Upper lobe of left lung (tissue), 6 donors: ENCODE measurements at regions not wholly inside any gene's neighbourhood (a gene's known extent, or its start where the extent isn't known, plus 50 kb on each side); places are given as distances from the start of the nearest gene placed in this dataset.

Experiments used
- ATAC-seq, 2 donors: fragments of 200-7000 bp; cut with Tn5 transposase; one replicate each; pipeline ENCODE4 v1.9.1; 2022; ENCODE audit warnings: mild to moderate bottlenecking in 2 of 2, moderate library complexity in 2 of 2; ENCODE audit not compliant: low FRiP score in 2 of 2
- DNase-seq, 2 donors: peaks; one replicate each; pipeline ENCODE4 v3.0.0-alpha.2; 2019 to 2020
- H3K27ac ChIP-seq, 4 donors: fragments of 200-600 bp; sonication (generic); one replicate each; pipeline ENCODE4 v1.5.1; 2016 to 2019
- H3K27me3 ChIP-seq, 4 donors: fragments of 200-600 bp; sonication (generic); one replicate each; pipeline ENCODE4 v1.5.1; 2017 to 2019
- H3K36me3 ChIP-seq, 4 donors: fragments of 200-600 bp; sonication (generic); one replicate each; pipeline ENCODE4 v1.5.1; 2016 to 2019
- H3K4me1 ChIP-seq, 4 donors: fragments of 200-600 bp; sonication (generic); one replicate each; pipeline ENCODE4 v1.5.1; 2018 to 2019
- H3K4me3 ChIP-seq, 4 donors: fragments of 200-600 bp; sonication (generic); one replicate each; pipeline ENCODE4 v1.5.1; 2017 to 2019; ENCODE audit warnings: mild to moderate bottlenecking in 2 of 4, moderate library complexity in 1 of 4
- H3K9me3 ChIP-seq, 4 donors: fragments of 200-600 bp; sonication (generic); one replicate each; pipeline ENCODE4 v1.5.1; 2018 to 2019
- EP300 ChIP-seq, 4 donors: sonication (generic); formaldehyde crosslinking; IDR thresholded peaks; one replicate each; pipeline ENCODE4 v1.5.1; 2017; ENCODE audit warnings: antibody characterized with exemption in 4 of 4, control low read depth in 2 of 4
- POLR2A ChIP-seq, 4 donors: fragments of 450-650 bp; IDR thresholded peaks; one replicate each; pipeline ENCODE4 v1.5.1; 2016 to 2017; ENCODE audit warnings: antibody characterized with exemption in 4 of 4, mild to moderate bottlenecking in 2 of 4
- POLR2AphosphoS5 ChIP-seq, 2 donors: sonication (generic); formaldehyde crosslinking; IDR thresholded peaks; one replicate each; pipeline ENCODE4 v1.5.1; 2017; ENCODE audit warnings: antibody characterized with exemption in 2 of 2
- WGBS, 2 donors: methylation state at CpG; one replicate each; pipeline ENCODE4 v1.1.5; 2017 to 2018; 5-methylcytosine and 5-hydroxymethylcytosine counted together
- TF ChIP-seq, protein P1 (sequence below), 6 experiments: fragments of 450-650 bp in 4 of 6; fragments of 200-600 bp in 2 of 6; sonication (generic) in 2 of 6; IDR thresholded peaks; one replicate each; pipeline ENCODE4 v1.5.1; 2016 to 2019; ENCODE audit warnings: antibody characterized with exemption in 6 of 6
- donor health status: DM: no; HTN: no; CAD: no; lungs with moderate emphysema.
- donor health status: DM: no; HTN: yes; CAD: no; lungs with severe emphysema.

- Histone ChIP-seq H3K4me1 (no peaks in the 10 kb centered on the region), H3K4me3 (no peak overlapping the region), H3K36me3 (no peaks in the 10 kb centered on the region), H3K9me3 (peaks cover 0 to 8% (median 8%) of the 10 kb centered on the region in 4 donors), H3K27me3 (no peaks in the 10 kb centered on the region), H3K27ac (no peak overlapping the region)
- DNase-seq (no peak), ATAC-seq (no peak)
- no peak for TF ChIP-seq POLR2A (IDR thresholded peaks at IDR 0.05)
- TF ChIP-seq EP300 (IDR thresholded peaks at IDR 0.05), result no peak
- TF ChIP-seq, protein P1, sequence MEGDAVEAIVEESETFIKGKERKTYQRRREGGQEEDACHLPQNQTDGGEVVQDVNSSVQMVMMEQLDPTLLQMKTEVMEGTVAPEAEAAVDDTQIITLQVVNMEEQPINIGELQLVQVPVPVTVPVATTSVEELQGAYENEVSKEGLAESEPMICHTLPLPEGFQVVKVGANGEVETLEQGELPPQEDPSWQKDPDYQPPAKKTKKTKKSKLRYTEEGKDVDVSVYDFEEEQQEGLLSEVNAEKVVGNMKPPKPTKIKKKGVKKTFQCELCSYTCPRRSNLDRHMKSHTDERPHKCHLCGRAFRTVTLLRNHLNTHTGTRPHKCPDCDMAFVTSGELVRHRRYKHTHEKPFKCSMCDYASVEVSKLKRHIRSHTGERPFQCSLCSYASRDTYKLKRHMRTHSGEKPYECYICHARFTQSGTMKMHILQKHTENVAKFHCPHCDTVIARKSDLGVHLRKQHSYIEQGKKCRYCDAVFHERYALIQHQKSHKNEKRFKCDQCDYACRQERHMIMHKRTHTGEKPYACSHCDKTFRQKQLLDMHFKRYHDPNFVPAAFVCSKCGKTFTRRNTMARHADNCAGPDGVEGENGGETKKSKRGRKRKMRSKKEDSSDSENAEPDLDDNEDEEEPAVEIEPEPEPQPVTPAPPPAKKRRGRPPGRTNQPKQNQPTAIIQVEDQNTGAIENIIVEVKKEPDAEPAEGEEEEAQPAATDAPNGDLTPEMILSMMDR (IDR thresholded peaks at IDR 0.05), result no peak
- no peak for TF ChIP-seq POLR2AphosphoS5 (IDR thresholded peaks at IDR 0.05)
- 87 to 91% methylated on average over 4 of the region's 4 CpGs for WGBS, 2 donors
Measured at GRCh38 chr12:3987571-3987970, 114.4 kb upstream of the PARP11 start.

DNA sequence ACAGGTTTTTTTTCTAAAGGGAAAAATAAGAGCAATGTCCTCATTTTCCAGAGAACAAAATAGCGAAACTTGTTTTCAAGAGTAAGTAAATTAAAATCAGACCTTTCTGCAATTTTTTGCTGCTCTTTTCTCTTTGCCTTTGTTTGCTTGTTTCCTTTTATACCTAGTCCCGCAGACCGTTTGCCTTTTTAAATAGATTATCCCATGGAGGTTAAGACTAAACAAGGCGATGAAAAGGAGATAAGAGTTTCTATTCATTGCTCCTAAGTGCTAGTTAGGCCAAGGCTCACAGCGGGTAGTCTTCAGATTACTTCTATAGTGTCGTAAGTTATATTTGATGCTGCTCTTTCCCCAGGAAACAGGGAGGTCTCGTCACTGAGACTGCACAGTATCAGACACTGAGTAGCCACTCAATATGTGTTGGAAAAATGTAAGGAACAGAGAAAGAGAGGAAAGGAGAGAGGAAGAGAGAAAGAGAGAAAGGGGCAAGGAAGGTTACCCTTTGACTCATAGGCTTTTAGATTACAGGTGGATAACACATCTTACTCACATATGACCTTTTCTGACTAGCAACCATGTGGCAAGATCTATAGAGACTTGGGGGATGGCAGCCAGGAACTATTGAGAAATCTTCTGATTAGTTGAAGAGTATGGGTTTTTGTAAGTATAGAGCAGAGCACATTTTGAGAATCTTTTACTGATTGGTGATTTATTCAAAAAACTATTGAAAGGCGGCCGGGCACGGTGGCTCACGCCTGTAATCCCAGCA is 107.5 kb upstream of the PARP11 start:
- Histone ChIP-seq H3K4me3 (no peak overlapping the region), H3K4me1 (no peaks in the 10 kb centered on the region), H3K36me3 (no peaks in the 10 kb centered on the region), H3K27ac (no peak overlapping the region), H3K9me3 (peaks cover 0 to 8% (median 8%) of the 10 kb centered on the region in 4 donors), H3K27me3 (no peaks in the 10 kb centered on the region)
- WGBS, 2 donors, result 78 to 79% methylated on average over 11 of the region's 11 CpGs
- ATAC-seq (no peak), DNase-seq (no peak)
- TF ChIP-seq, protein P1 (IDR thresholded peaks at IDR 0.05), result no peak
- TF ChIP-seq POLR2A (IDR thresholded peaks at IDR 0.05), result no peak

- TF ChIP-seq, protein P1 (IDR thresholded peaks at IDR 0.05), result no peak
- TF ChIP-seq POLR2AphosphoS5 (IDR thresholded peaks at IDR 0.05) (no peak), EP300 (IDR thresholded peaks at IDR 0.05) (no peak), POLR2A (IDR thresholded peaks at IDR 0.05) (no peak)
- Histone ChIP-seq H3K4me3 (no peak overlapping the region), H3K9me3 (no peaks in the 10 kb centered on the region), H3K36me3 (no peaks in the 10 kb centered on the region), H3K4me1 (no peaks in the 10 kb centered on the region), H3K27ac (no peak overlapping the region), H3K27me3 (no peaks in the 10 kb centered on the region)
- no peak for ATAC-seq
- 91 to 97% methylated on average over 2 of the region's 2 CpGs for WGBS, 2 donors
- no peak for DNase-seq
Measured at GRCh38 chr12:3977621-3978020, 104.4 kb upstream of the PARP11 start.

DNA sequence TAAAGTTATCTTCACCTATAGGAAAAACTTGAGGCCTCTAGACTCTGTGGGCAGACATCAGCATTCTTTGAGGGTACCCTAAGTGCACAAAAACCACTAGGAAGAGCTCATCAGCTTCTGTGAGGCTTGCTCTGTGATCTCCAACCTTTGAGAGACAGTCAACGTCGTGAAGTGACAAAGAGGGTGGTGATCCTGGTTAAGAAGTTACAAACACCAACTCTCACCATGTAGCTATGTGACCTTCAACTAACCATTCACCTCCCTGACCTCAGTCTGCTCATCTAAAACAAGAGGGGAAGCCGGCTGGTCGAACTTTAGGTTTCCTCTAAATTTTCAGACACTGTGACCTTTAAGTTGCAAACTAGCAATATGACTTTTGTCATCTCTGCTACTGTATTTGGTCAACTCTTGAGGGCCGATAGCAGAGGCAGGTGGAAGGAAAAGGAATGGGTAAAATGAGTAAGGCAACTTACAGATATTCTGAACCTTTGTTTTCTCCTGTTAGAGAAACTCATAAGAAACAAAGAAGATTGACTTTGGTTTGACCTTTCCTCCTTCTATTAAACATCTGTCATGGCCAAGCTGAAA is 103.2 kb upstream of the PARP11 start:
- WGBS, 2 donors, result 77 to 80% methylated on average over 5 of the region's 5 CpGs
- Histone ChIP-seq H3K27ac (no peak overlapping the region), H3K4me3 (no peak overlapping the region), H3K27me3 (no peaks in the 10 kb centered on the region), H3K9me3 (no peaks in the 10 kb centered on the region), H3K4me1 (no peaks in the 10 kb centered on the region), H3K36me3 (no peaks in the 10 kb centered on the region)
- DNase-seq (no peak), ATAC-seq (no peak)
- TF ChIP-seq EP300 (IDR thresholded peaks at IDR 0.05) (no peak), POLR2AphosphoS5 (IDR thresholded peaks at IDR 0.05) (no peak), POLR2A (IDR thresholded peaks at IDR 0.05) (no peak)
- TF ChIP-seq, protein P1 (IDR thresholded peaks at IDR 0.05), result no peak

DNA sequence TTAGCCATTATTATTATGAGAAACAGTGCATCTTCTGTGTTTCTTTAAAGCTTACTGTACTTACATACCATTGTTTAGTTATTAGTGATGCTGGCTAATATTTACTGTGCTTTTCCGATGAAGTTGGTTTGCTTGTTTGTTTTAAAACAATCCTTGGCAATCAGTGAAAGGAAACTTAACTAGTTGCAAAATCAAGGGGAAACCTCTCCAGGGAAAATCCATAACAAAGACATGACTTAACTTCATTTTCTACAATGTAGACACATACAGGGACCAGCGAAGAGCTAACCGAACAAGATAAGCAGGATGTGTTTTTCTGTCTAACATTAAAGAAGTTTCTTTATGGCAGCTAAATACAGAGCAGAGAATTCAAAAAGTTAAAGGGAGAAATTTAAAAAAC is 102.5 kb upstream of the PARP11 start:
- Histone ChIP-seq H3K27me3 (no peaks in the 10 kb centered on the region), H3K9me3 (no peaks in the 10 kb centered on the region), H3K4me3 (no peak overlapping the region), H3K36me3 (no peaks in the 10 kb centered on the region), H3K27ac (no peak overlapping the region), H3K4me1 (no peaks in the 10 kb centered on the region)
- ATAC-seq, result no peak
- WGBS, 2 donors, result 66 to 67% methylated on average over 3 of the region's 3 CpGs
- no peak for DNase-seq
- TF ChIP-seq, protein P1 (IDR thresholded peaks at IDR 0.05), result no peak
- no peak for TF ChIP-seq EP300 (IDR thresholded peaks at IDR 0.05)
- no peak for TF ChIP-seq POLR2A (IDR thresholded peaks at IDR 0.05)
- TF ChIP-seq POLR2AphosphoS5 (IDR thresholded peaks at IDR 0.05), result no peak
